HCT116 (cell line): ENCODE measurements at regions not wholly inside any gene's neighbourhood (a gene's known extent, or its start where the extent isn't known, plus 50 kb on each side); places are given as distances from the start of the nearest gene placed in this dataset.
A peak's percentile ranks its signal among the peaks of the same experiment; 100 is the strongest.

Experiments
- CTCF ChIP-seq, 3 experiments: fragments of 200-600 bp in 1 of 3; sonication (generic) in 1 of 3; IDR thresholded peaks in 2 of 3; conservative IDR thresholded peaks in 1 of 3; 2 replicates each; pipeline ENCODE4 v1.5.1; 2012 to 2017; ENCODE audit warnings: low read depth in 2 of 3, low read length in 2 of 3, antibody characterized with exemption in 1 of 3, borderline replicate concordance in 1 of 3, control low read depth in 1 of 3, mild to moderate bottlenecking in 1 of 3, mixed read lengths in 1 of 3, mixed run types in 1 of 3, moderate library complexity in 1 of 3; ENCODE audit not compliant: insufficient read depth in 1 of 3
- EZH2phosphoT487 ChIP-seq: fragments of 200-600 bp; IDR thresholded peaks from 2 replicates; pipeline ENCODE4 v1.6.1; 2018; ENCODE audit warnings: antibody characterized with exemption, borderline replicate concordance
- POLR2A ChIP-seq: IDR thresholded peaks from 2 replicates; pipeline ENCODE4 v1.7.0; 2011; ENCODE audit warnings: borderline replicate concordance; ENCODE audit not compliant: insufficient read depth, insufficient read length; ENCODE audit errors: extremely low read depth
- RAD21 ChIP-seq: IDR thresholded peaks from 2 replicates; pipeline ENCODE4 v1.6.1; 2012; ENCODE audit warnings: low read depth, mild to moderate bottlenecking
- ZBTB33 ChIP-seq: IDR thresholded peaks from 2 replicates; pipeline ENCODE4 v1.6.1; 2011; ENCODE audit warnings: mild to moderate bottlenecking, low read length, moderate library complexity; ENCODE audit not compliant: insufficient replicate concordance; ENCODE audit errors: extremely low read depth
- TF ChIP-seq, protein P1 (sequence below): IDR thresholded peaks from 2 replicates; pipeline ENCODE4 v1.6.1; 2012; ENCODE audit warnings: low read depth

GRCh38 chr4:71270901-71271300 lies 67.9 kb upstream of the SLC4A4 start:
- TF ChIP-seq CTCF (IDR thresholded peaks at IDR 0.05 in 2 of 3, conservative IDR thresholded peaks at IDR 0.05 in 1 of 3; ENCODE audit: borderline replicate concordance in 1 of 3, insufficient read depth in 1 of 3, low read depth in 2 of 3, low read length in 2 of 3) (peak in 2 of 3 experiments; percentile 33 to 53; a peak in 4 of 6 replicates), EZH2phosphoT487 (no peak), RAD21 (peak; percentile 48), POLR2A (no peak), ZBTB33 (no peak)
- TF ChIP-seq, protein P1, sequence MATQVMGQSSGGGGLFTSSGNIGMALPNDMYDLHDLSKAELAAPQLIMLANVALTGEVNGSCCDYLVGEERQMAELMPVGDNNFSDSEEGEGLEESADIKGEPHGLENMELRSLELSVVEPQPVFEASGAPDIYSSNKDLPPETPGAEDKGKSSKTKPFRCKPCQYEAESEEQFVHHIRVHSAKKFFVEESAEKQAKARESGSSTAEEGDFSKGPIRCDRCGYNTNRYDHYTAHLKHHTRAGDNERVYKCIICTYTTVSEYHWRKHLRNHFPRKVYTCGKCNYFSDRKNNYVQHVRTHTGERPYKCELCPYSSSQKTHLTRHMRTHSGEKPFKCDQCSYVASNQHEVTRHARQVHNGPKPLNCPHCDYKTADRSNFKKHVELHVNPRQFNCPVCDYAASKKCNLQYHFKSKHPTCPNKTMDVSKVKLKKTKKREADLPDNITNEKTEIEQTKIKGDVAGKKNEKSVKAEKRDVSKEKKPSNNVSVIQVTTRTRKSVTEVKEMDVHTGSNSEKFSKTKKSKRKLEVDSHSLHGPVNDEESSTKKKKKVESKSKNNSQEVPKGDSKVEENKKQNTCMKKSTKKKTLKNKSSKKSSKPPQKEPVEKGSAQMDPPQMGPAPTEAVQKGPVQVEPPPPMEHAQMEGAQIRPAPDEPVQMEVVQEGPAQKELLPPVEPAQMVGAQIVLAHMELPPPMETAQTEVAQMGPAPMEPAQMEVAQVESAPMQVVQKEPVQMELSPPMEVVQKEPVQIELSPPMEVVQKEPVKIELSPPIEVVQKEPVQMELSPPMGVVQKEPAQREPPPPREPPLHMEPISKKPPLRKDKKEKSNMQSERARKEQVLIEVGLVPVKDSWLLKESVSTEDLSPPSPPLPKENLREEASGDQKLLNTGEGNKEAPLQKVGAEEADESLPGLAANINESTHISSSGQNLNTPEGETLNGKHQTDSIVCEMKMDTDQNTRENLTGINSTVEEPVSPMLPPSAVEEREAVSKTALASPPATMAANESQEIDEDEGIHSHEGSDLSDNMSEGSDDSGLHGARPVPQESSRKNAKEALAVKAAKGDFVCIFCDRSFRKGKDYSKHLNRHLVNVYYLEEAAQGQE, result no peak
